ENCODE measurements at regions not wholly inside any gene's neighbourhood (a gene's known extent, or its start where the extent isn't known, plus 50 kb on each side); places are given as distances from the start of the nearest gene placed in this dataset.

DNA sequence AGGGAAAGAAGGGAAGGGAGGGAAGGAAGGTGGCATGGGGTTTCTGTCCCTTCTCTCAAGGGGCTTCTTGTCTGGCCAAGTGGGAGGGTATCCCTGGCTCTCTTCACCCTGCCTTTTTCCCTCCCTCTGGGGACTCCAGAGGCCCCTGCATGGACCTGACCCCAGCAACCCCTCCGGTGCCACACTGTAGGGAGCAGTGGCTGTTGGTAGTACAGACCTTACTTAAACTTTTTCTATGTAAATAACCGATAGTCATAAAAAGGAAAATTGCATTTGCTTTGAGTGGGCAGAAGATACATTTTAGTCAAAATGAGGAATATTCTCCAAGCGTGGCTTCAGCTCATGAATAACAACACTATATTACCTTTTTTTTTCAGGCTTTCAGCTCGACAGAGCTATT lies 1384.0 kb downstream of the BRD1 start:
- Histone ChIP-seq H3K36me3 (ENCODE audit: control insufficient read depth, insufficient read depth, low read length) (no peaks in the 10 kb centered on the region), H3K27me3 (replicated peaks; ENCODE audit: control insufficient read depth, insufficient read depth, low read length) (no peaks in the 10 kb centered on the region), H3K4me3 (replicated peaks; ENCODE audit: low read depth, low read length) (no peak overlapping the region)
- DNase-seq (ENCODE audit: extremely low read depth, insufficient read length) = no peak
- TF ChIP-seq, protein P1, sequence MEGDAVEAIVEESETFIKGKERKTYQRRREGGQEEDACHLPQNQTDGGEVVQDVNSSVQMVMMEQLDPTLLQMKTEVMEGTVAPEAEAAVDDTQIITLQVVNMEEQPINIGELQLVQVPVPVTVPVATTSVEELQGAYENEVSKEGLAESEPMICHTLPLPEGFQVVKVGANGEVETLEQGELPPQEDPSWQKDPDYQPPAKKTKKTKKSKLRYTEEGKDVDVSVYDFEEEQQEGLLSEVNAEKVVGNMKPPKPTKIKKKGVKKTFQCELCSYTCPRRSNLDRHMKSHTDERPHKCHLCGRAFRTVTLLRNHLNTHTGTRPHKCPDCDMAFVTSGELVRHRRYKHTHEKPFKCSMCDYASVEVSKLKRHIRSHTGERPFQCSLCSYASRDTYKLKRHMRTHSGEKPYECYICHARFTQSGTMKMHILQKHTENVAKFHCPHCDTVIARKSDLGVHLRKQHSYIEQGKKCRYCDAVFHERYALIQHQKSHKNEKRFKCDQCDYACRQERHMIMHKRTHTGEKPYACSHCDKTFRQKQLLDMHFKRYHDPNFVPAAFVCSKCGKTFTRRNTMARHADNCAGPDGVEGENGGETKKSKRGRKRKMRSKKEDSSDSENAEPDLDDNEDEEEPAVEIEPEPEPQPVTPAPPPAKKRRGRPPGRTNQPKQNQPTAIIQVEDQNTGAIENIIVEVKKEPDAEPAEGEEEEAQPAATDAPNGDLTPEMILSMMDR (IDR thresholded peaks at IDR 0.05; ENCODE audit: insufficient read depth, low read length, poor library complexity, severe bottlenecking) = no peak

GRCh38 chr22:48442663-48443062 lies 1385.0 kb downstream of the BRD1 start:
- DNase-seq (ENCODE audit: extremely low read depth, insufficient read length) = no peak
- H3K27me3 ChIP-seq (replicated peaks; ENCODE audit: control insufficient read depth, insufficient read depth, low read length) = no peaks in the 10 kb centered on the region
- H3K4me3 ChIP-seq (replicated peaks; ENCODE audit: low read depth, low read length) = no peak overlapping the region
- no peaks in the 10 kb centered on the region for H3K36me3 ChIP-seq (ENCODE audit: control insufficient read depth, insufficient read depth, low read length)
- TF ChIP-seq, protein P1 (IDR thresholded peaks at IDR 0.05; ENCODE audit: insufficient read depth, low read length, poor library complexity, severe bottlenecking) = no peak

GRCh38 chr22:48441553-48441850 lies 1386.2 kb downstream of the BRD1 start:
- H3K36me3 ChIP-seq (ENCODE audit: control insufficient read depth, insufficient read depth, low read length) = no peaks in the 10 kb centered on the region
- no peaks in the 10 kb centered on the region for H3K27me3 ChIP-seq (replicated peaks; ENCODE audit: control insufficient read depth, insufficient read depth, low read length)
- H3K4me3 ChIP-seq (replicated peaks; ENCODE audit: low read depth, low read length) = no peak overlapping the region
- no peak for DNase-seq (ENCODE audit: extremely low read depth, insufficient read length)
- TF ChIP-seq, protein P1 (IDR thresholded peaks at IDR 0.05; ENCODE audit: insufficient read depth, low read length, poor library complexity, severe bottlenecking) = no peak

DNA sequence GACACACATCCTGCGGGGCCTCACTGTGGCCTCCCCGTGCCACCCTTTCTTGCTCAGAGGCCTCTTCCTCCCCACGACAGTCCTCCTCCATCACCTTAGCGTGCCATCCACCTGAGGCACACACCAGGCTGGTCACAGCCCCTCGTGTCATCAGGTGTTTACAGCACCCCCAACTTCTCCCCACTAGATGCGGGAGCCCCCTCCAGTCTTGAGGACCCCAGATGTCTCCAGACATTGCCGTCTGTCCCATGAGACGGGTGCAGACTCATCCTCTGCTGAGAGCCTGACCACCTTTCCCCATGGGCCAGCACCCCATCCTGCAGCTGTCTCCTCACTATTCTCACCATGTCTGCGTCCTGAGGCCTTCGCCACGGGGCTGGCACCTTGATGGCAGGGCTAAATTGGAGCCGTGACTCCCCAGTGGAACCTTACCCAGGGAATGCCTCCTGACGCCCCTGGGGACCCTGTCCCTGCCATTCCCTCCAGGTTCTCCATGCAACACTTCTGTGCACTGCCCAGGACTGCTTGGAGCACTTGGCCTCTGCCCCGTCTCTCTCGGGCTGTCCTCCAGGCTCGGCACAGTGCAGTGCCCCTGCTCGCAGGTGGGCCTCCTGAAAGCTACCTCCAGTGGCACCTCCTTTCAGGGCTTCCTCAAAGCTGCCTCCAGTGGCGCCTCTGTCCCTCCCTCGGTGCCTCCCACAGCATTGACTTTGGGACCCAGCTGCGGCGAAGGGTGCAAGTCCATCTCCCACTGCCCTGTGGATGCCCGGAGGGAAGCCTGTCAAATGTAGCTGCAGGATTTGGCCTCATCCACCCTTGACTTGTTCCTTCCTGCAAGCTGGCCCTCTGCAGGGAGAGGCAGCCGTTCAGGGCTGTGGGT lies 1386.8 kb downstream of the BRD1 start:
- no peaks in the 10 kb centered on the region for H3K27me3 ChIP-seq (replicated peaks; ENCODE audit: control insufficient read depth, insufficient read depth, low read length)
- no peaks in the 10 kb centered on the region for H3K36me3 ChIP-seq (ENCODE audit: control insufficient read depth, insufficient read depth, low read length)
- TF ChIP-seq, protein P1 (IDR thresholded peaks at IDR 0.05; ENCODE audit: insufficient read depth, low read length, poor library complexity, severe bottlenecking) = no peak
- no peak overlapping the region for H3K4me3 ChIP-seq (replicated peaks; ENCODE audit: low read depth, low read length)
- no peak for DNase-seq (ENCODE audit: extremely low read depth, insufficient read length)

GRCh38 chr22:48440176-48440575 lies 1387.5 kb downstream of the BRD1 start:
- no peaks in the 10 kb centered on the region for H3K36me3 ChIP-seq (ENCODE audit: control insufficient read depth, insufficient read depth, low read length)
- no peak for DNase-seq (ENCODE audit: extremely low read depth, insufficient read length)
- no peak overlapping the region for H3K4me3 ChIP-seq (replicated peaks; ENCODE audit: low read depth, low read length)
- TF ChIP-seq, protein P1 (IDR thresholded peaks at IDR 0.05; ENCODE audit: insufficient read depth, low read length, poor library complexity, severe bottlenecking) = no peak
- no peaks in the 10 kb centered on the region for H3K27me3 ChIP-seq (replicated peaks; ENCODE audit: control insufficient read depth, insufficient read depth, low read length)
